K562 (cell line): ENCODE measurements at regions not wholly inside any gene's neighbourhood (a gene's known extent, or its start where the extent isn't known, plus 50 kb on each side); places are given as distances from the start of the nearest gene placed in this dataset.

Experiments used
- CUX1 ChIP-seq: fragments of 200-800 bp; sonication (Bioruptor generic); IDR thresholded peaks from 2 replicates; pipeline ENCODE4 v1.6.1; 2016; ENCODE audit warnings: missing genetic modification characterization, missing compliant biosample characterization
- PBX2 ChIP-seq, 2 experiments: IDR thresholded peaks in 1 of 2; conservative IDR thresholded peaks in 1 of 2; 2 replicates each; pipeline ENCODE4 v1.6.1; 2016; ENCODE audit warnings: low read depth in 2 of 2, mild to moderate bottlenecking in 1 of 2, missing compliant biosample characterization in 1 of 2, missing genetic modification characterization in 1 of 2, moderate library complexity in 1 of 2
- PML ChIP-seq: IDR thresholded peaks from 2 replicates; pipeline ENCODE4 v1.6.1; 2012; ENCODE audit warnings: low read length, inconsistent platforms
- TCFL5 ChIP-seq: fragments of 250-450 bp; sonication (Bioruptor Pico); conservative IDR thresholded peaks from 2 replicates; pipeline ENCODE4 v1.6.1; 2021; ENCODE audit warnings: mild to moderate bottlenecking, moderate library complexity, matching md5 sums

GRCh38 chr2:6171294-6171693 lies 479.1 kb downstream of the SOX11 start (continued):
- TF ChIP-seq CUX1 (no peak), PML (no peak), TCFL5 (CRISPR knock-in tag) (no peak), PBX2 (CRISPR knock-in tag; IDR thresholded peaks at IDR 0.05; ENCODE audit: low read depth) (no peak), PBX2 (tag; conservative IDR thresholded peaks at IDR 0.05; ENCODE audit: low read depth) (no peak)
